Kidney capillary endothelial cell (primary cell): ENCODE measurements at regions not wholly inside any gene's neighbourhood (a gene's known extent, or its start where the extent isn't known, plus 50 kb on each side); places are given as distances from the start of the nearest gene placed in this dataset.
"Not testable (repeated sequence)": the region's sequence is repeated elsewhere in the genome, so short reads cannot be mapped to it uniquely, and the experiment has no call there.

Source experiments
- DNase-seq: peaks from one replicate; pipeline ENCODE4 v3.0.0-alpha.2; 2018; ENCODE audit warnings: low spot score

GRCh38 chr10:4230036-4230435 lies 445.0 kb upstream of the KLF6 start:
- DNase-seq = no peak

- no peak for DNase-seq
These were observed 444.1 kb upstream of the KLF6 start for GRCh38 chr10:4229106-4229505.

GRCh38 chr10:4227586-4227985 lies 442.6 kb upstream of the KLF6 start:
- no peak for DNase-seq

GRCh38 chr10:4226941-4227540 lies 442.0 kb upstream of the KLF6 start:
- DNase-seq = no peak

- no peak for DNase-seq
These were observed 439.2 kb upstream of the KLF6 start for GRCh38 chr10:4224178-4224577.

GRCh38 chr10:4221310-4221709 lies 436.3 kb upstream of the KLF6 start:
- not testable (repeated sequence) for DNase-seq

- DNase-seq = no peak
These were observed 434.9 kb upstream of the KLF6 start for GRCh38 chr10:4219901-4220300.

- DNase-seq = no peak
These were observed 432.6 kb upstream of the KLF6 start for GRCh38 chr10:4217653-4218052.

- DNase-seq = peak; percentile 24
These were observed 432.2 kb upstream of the KLF6 start for GRCh38 chr10:4217187-4217586.

- DNase-seq = no peak
These were observed 431.7 kb upstream of the KLF6 start for GRCh38 chr10:4216726-4217125.

GRCh38 chr10:4215963-4216575 lies 431.1 kb upstream of the KLF6 start:
- no peak for DNase-seq

- DNase-seq = no peak
These were observed 430.5 kb upstream of the KLF6 start for GRCh38 chr10:4215485-4215884.

- DNase-seq = no peak
These were observed 429.9 kb upstream of the KLF6 start for GRCh38 chr10:4214908-4215307.

GRCh38 chr10:4213441-4213840 lies 428.4 kb upstream of the KLF6 start:
- no peak for DNase-seq

GRCh38 chr10:4212111-4212630 lies 427.2 kb upstream of the KLF6 start:
- no peak for DNase-seq

- DNase-seq = no peak
These were observed 423.5 kb upstream of the KLF6 start for GRCh38 chr10:4208499-4208898.

- DNase-seq = no peak
These were observed 420.1 kb upstream of the KLF6 start for GRCh38 chr10:4205113-4205512.

- no peak for DNase-seq
These were observed 417.9 kb upstream of the KLF6 start for GRCh38 chr10:4202938-4203337.

GRCh38 chr10:4201866-4202825 lies 417.1 kb upstream of the KLF6 start:
- DNase-seq = no peak

GRCh38 chr10:4199196-4199595 lies 414.2 kb upstream of the KLF6 start:
- DNase-seq = no peak

- DNase-seq = no peak
These were observed 413.2 kb upstream of the KLF6 start for GRCh38 chr10:4198216-4198615.

- no peak for DNase-seq
These were observed 412.7 kb upstream of the KLF6 start for GRCh38 chr10:4197676-4198075.
